ENCODE measurements at regions not wholly inside any gene's neighbourhood (a gene's known extent, or its start where the extent isn't known, plus 50 kb on each side); places are given as distances from the start of the nearest gene placed in this dataset.

DNA sequence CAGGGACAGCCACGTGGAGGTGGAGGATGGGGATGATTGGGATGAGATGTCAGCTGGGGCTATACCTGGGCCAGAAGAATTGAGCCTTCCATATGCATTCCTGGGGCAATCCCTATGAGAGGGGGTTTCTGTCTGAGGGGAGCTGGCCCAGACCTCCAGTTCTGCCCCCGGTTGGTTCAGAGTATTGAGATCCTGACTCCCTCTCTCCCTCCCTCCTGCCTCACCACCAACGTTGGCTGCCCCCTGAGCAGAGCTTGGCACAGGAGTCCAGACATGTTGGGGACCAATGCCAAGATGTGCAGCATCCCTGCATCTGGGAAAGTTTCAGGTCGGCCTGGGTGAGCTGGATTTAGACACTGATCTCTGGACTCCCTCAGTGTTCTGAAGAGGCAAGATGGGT, 575.2 kb upstream of the MKI67 start:
- Histone ChIP-seq H3K27ac (ENCODE audit: poor library complexity, severe bottlenecking) (no peak overlapping the region), H3K9me3 (ENCODE audit: severe bottlenecking) (no peaks in the 10 kb centered on the region), H3K36me3 (ENCODE audit: low read depth) (no peaks in the 10 kb centered on the region), H3K27me3 (ENCODE audit: insufficient read depth, poor library complexity, severe bottlenecking) (no peaks in the 10 kb centered on the region), H3K4me3 (ENCODE audit: severe bottlenecking) (no peak overlapping the region), H3K4me1 (ENCODE audit: insufficient read depth, poor library complexity, severe bottlenecking) (no peaks in the 10 kb centered on the region)
- TF ChIP-seq, protein P1, sequence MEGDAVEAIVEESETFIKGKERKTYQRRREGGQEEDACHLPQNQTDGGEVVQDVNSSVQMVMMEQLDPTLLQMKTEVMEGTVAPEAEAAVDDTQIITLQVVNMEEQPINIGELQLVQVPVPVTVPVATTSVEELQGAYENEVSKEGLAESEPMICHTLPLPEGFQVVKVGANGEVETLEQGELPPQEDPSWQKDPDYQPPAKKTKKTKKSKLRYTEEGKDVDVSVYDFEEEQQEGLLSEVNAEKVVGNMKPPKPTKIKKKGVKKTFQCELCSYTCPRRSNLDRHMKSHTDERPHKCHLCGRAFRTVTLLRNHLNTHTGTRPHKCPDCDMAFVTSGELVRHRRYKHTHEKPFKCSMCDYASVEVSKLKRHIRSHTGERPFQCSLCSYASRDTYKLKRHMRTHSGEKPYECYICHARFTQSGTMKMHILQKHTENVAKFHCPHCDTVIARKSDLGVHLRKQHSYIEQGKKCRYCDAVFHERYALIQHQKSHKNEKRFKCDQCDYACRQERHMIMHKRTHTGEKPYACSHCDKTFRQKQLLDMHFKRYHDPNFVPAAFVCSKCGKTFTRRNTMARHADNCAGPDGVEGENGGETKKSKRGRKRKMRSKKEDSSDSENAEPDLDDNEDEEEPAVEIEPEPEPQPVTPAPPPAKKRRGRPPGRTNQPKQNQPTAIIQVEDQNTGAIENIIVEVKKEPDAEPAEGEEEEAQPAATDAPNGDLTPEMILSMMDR (IDR thresholded peaks at IDR 0.05; ENCODE audit: poor library complexity, severe bottlenecking): no peak
- ATAC-seq (ENCODE audit: low read depth) (no peak), DNase-seq (ENCODE audit: low spot score) (no peak)

DNA sequence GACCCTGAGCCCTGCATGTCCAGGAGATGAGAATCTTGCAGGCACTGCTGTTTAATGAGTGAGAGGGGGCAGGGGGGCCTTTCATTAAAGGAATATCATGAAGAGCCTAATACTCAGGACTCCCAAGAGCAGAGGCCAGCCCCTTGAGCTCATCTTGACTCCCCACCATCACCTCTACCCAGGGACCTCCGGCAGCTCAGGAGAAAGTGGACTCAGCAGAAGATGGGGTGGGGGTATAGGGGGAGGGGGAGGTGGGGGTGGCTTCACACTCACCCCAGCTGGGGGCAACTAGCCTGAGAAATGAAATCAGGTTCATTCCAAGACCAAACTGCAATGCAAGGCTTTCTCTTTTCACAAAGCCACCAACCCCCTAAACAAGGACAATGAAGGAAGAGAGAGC, 575.6 kb upstream of the MKI67 start:
- no peak for ATAC-seq (ENCODE audit: low read depth)
- TF ChIP-seq, protein P1 (IDR thresholded peaks at IDR 0.05; ENCODE audit: poor library complexity, severe bottlenecking): no peak
- no peaks in the 10 kb centered on the region for H3K27me3 ChIP-seq (ENCODE audit: insufficient read depth, poor library complexity, severe bottlenecking)

DNA sequence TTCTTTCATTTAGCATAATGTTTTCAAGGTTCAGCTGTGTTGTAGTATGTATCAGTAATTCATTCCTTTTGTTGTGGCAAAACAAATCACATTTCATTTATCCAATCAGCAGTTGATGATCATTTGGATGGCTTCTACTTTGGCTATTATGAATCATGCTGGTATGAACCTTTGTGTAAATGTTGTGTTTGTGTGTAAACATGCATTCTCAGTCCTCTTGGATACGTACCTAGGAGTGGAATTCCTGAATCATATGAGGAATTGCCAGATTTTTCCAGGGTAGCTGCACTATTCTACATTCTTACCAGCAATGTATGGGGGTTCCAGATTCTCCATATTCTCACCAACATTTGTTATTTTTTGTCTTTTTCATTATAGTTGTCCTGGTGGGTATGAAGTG, 578.5 kb upstream of the MKI67 start:
- Histone ChIP-seq H3K4me1 (ENCODE audit: insufficient read depth, poor library complexity, severe bottlenecking) (no peaks in the 10 kb centered on the region), H3K27me3 (ENCODE audit: insufficient read depth, poor library complexity, severe bottlenecking) (no peaks in the 10 kb centered on the region), H3K27ac (ENCODE audit: poor library complexity, severe bottlenecking) (no peak overlapping the region), H3K9me3 (ENCODE audit: severe bottlenecking) (no peaks in the 10 kb centered on the region), H3K36me3 (ENCODE audit: low read depth) (no peaks in the 10 kb centered on the region), H3K4me3 (ENCODE audit: severe bottlenecking) (no peak overlapping the region)
- ATAC-seq (ENCODE audit: low read depth) (peak; percentile 63), DNase-seq (ENCODE audit: low spot score) (no peak)
- TF ChIP-seq, protein P1 (IDR thresholded peaks at IDR 0.05; ENCODE audit: poor library complexity, severe bottlenecking): no peak

More for the DNA sequence above, 575.6 kb upstream of the MKI67 start:
- no peak for DNase-seq (ENCODE audit: low spot score)
- no peak overlapping the region for H3K4me3 ChIP-seq (ENCODE audit: severe bottlenecking)
- H3K27ac ChIP-seq (ENCODE audit: poor library complexity, severe bottlenecking): no peak overlapping the region
- no peaks in the 10 kb centered on the region for H3K4me1 ChIP-seq (ENCODE audit: insufficient read depth, poor library complexity, severe bottlenecking)
- H3K9me3 ChIP-seq (ENCODE audit: severe bottlenecking): no peaks in the 10 kb centered on the region
- H3K36me3 ChIP-seq (ENCODE audit: low read depth): no peaks in the 10 kb centered on the region

DNA sequence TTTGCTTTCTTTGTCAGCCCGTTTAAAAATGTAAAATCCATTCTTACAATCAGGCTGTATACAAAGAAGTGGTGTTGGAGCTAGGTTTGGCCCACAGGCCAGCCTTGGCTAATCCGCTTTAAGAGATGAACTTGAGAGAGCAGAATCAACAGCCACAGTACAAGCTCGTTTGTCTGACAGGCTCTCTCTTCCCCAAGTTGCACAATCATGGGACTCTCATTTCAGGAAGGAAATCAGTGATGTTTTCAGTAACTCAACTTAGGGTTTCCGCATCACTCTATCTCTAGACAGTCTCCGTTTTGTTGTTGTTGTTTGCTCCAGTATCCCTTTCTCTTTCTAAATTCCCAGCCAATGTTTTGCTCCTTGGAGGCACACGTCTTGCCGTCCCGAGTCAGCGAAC, 582.0 kb upstream of the MKI67 start:
- Histone ChIP-seq H3K4me3 (ENCODE audit: severe bottlenecking) (no peak overlapping the region), H3K27me3 (ENCODE audit: insufficient read depth, poor library complexity, severe bottlenecking) (no peaks in the 10 kb centered on the region), H3K4me1 (ENCODE audit: insufficient read depth, poor library complexity, severe bottlenecking) (no peaks in the 10 kb centered on the region), H3K36me3 (ENCODE audit: low read depth) (no peaks in the 10 kb centered on the region), H3K9me3 (ENCODE audit: severe bottlenecking) (no peaks in the 10 kb centered on the region), H3K27ac (ENCODE audit: poor library complexity, severe bottlenecking) (no peak overlapping the region)
- ATAC-seq (ENCODE audit: low read depth) (no peak), DNase-seq (ENCODE audit: low spot score) (no peak)
- TF ChIP-seq, protein P1 (IDR thresholded peaks at IDR 0.05; ENCODE audit: poor library complexity, severe bottlenecking): no peak

DNA sequence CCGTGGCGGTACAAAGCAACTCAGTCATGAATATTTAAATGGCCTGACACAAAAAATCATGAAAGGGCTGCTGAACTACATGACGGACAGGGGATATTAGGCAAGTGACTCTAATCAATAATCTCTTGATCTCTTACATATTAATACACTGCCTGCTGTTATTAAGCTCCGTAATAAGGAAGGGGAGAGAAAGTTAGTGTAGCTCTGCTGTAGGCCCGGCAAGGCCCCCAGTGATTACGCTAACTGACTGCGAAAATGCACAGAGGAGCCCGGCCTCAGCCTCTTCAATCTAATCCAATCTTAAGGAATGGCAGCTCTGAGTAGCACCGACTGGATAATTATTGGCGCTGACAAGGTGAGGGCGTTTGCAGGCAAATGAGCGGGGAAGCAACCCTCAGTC, 583.5 kb upstream of the MKI67 start:
- no peak overlapping the region for H3K4me3 ChIP-seq (ENCODE audit: severe bottlenecking)
- H3K9me3 ChIP-seq (ENCODE audit: severe bottlenecking): no peaks in the 10 kb centered on the region
- H3K36me3 ChIP-seq (ENCODE audit: low read depth): no peaks in the 10 kb centered on the region
- no peaks in the 10 kb centered on the region for H3K27me3 ChIP-seq (ENCODE audit: insufficient read depth, poor library complexity, severe bottlenecking)
- TF ChIP-seq, protein P1 (IDR thresholded peaks at IDR 0.05; ENCODE audit: poor library complexity, severe bottlenecking): no peak
- DNase-seq (ENCODE audit: low spot score): no peak
- no peaks in the 10 kb centered on the region for H3K4me1 ChIP-seq (ENCODE audit: insufficient read depth, poor library complexity, severe bottlenecking)
- no peak overlapping the region for H3K27ac ChIP-seq (ENCODE audit: poor library complexity, severe bottlenecking)
- no peak for ATAC-seq (ENCODE audit: low read depth)

Measured in RWPE2 (cell line).